HG03442 (cell line): ENCODE measurements at regions not wholly inside any gene's neighbourhood (a gene's known extent, or its start where the extent isn't known, plus 50 kb on each side); places are given as distances from the start of the nearest gene placed in this dataset.
"Not testable (repeated sequence)": the region's sequence is repeated elsewhere in the genome, so short reads cannot be mapped to it uniquely, and the experiment has no call there.

Experiments
- ATAC-seq: cut with Tn5 transposase; IDR thresholded peaks from one replicate; pipeline ENCODE4 v1.9.1; 2021; ENCODE audit warnings: mild to moderate bottlenecking, moderate library complexity; ENCODE audit not compliant: unreplicated experiment

DNA sequence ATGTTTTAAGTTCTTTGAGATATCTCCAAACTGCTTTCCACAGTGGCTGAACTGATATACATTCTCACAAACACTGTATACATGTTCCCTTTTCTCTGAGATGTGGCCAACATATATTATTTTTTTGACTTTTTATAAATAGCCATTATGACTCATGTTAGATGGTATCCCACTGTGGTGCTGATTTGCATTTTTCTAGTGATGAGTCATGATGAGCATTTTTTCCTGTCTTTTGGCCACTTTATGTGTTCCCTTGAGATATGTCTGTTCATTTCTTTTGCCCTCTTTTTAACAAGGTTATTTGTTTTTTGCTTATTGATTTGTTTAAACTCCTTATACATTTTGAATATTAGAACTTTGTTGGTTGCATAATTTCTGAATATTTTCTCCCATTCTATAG is 1055.1 kb downstream of the NXPH1 start:
- peak; percentile 54 for ATAC-seq

GRCh38 chr7:9498303-9498702 is 1064.9 kb downstream of the NXPH1 start:
- ATAC-seq, result no peak

DNA sequence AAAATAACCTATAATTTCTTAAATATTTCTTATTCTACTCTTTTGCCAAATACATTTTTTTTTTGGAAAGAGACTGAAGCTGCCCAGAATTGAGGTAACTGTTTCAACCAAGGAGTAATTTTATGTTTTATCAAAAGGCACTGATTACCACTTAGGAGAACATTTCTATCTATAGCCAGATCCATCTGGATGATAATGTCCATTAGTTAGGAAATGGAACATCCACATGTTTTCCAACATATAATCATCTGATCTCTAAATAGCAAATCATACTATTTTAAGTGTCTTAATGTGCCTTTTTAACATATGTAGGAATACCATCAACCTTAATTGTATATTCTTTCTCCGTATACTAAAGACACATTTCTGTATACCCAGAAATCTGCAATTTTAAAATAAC is 1068.9 kb downstream of the NXPH1 start:
- ATAC-seq, result no peak

- no peak for ATAC-seq
Measured at GRCh38 chr7:9504678-9505077, 1071.3 kb downstream of the NXPH1 start.

DNA sequence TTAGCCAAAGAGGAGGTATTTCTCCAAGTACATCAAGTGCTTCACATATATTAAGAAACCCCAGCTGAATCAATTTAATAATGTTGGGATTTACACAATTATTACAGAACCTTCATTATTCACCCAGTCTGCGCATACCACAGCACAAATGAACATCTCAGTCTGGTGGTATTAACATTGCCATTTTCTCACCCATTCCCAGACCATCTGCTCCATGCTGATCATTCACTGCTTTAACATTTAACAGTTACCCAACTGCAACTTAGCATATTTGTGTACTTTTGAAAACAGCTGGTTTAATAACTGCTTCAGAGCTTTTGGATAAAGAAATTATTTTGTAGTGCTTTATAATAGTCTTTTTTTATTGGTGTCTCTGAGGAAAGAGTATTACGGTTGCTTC is 1072.1 kb downstream of the NXPH1 start:
- ATAC-seq, result no peak

DNA sequence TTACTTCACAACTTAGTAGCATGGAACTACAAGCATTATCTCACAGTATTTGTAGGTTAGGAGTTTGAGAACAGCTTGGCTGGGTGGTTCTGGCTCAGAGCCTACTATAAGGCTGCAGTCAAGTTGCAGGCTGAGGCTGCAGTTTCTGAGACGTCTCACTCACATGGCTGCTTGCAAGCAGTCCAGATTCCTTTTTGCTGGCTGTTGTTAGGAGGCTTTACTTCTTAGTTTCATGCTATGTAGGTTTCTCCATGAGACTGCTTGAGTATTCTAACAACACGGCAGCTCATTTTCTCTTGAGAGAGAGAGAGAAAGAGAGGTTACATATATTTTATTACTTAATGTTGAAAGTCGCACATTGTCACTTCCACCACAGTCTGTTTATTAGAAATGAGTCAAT is 1073.9 kb downstream of the NXPH1 start:
- no peak for ATAC-seq

DNA sequence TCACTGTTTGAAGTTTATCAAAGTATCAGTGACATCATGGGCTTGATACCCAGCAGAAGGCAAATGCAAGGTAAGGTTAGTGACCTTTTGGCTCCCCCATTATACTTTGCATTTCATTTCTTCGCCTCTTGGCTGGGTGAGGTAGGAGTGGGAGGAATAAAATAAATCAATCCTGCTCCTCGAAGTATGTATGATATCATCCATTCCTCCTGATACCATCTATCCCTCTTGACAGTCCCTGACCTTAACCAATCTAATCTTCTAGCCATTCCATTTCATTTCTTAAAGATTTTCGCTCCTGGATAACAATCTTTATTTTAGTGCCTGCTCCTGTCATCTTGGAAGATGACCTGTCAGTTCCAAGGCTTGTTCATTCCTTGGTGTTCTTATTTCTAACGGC is 1083.3 kb downstream of the NXPH1 start:
- ATAC-seq, result no peak

GRCh38 chr7:9523579-9523978 is 1090.2 kb downstream of the NXPH1 start:
- ATAC-seq, result no peak

GRCh38 chr7:9552431-9552830 is 1119.0 kb downstream of the NXPH1 start:
- not testable (repeated sequence) for ATAC-seq

DNA sequence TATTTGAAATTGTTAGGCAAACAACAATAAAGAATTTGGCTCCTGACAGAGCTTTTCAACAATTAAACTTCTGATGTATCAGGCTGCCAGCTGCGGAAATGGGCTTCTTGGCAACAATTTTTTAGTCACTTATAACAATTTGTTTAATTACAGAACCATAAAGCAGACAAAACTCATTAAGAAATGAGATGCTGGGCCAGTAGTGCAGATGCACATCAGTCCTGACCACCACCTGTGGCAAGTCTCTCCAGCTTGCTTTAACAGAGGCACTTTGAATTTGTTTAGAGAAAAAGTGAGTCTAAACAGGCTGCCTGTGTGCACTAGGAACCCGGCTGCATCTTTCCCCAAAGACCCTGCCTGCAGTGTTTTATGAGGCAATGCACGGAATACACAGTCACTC is 1124.4 kb downstream of the NXPH1 start:
- ATAC-seq, result no peak

DNA sequence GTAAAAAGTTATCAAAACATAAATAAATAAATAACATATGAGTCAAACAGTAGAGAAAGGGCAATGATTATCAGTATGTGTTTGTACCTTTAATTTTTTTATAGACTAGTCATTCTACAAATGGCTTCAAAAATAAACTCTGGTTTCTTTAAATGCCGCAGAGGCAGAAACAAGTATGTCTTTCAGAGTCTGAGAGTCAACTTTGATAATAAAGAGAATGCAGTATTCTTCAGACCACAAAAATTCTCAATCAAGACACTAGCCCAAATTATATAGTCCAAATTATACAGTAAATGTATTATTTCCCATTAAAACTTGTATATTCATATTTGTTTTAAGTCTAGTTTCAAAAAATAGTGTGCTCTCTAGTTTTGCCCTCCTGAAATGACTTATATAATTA is 1142.3 kb downstream of the NXPH1 start:
- ATAC-seq, result no peak

DNA sequence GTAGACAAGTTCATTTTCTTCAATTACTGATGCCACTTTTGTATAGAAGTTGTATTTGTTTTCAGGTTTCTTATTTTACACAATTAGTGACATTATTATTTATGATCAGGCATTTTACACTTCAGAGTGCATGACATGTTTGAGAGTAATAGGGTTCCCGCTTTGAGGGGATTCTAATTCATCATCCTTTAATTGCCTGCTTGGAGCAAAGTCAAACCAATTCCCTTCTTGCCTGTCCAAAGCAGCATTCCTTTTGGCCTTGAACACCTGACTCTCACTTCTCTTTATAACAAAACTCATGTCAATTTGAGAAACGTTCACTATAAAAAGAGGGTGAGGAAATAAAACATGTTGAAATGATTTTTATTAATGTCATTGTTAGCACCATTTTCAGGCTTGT is 1149.4 kb downstream of the NXPH1 start:
- no peak for ATAC-seq

DNA sequence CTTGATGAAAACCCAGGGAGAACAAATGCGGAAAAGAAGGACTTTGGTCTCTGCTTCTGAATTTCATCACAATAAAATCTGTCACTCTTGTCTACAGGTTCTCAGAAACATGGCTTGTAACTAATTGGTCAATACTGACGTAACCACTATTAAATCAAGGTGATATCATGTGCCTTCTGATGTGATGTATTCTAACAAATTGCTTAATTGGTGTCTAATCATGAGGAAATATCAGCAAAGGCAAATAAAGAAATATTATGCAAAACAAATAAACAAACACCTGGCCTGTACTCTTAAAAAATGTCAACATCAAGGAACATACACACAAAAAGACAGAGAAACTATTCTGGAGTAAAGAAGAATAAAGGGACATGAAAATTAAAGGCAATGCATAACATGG is 1165.0 kb downstream of the NXPH1 start:
- no peak for ATAC-seq

GRCh38 chr7:9600974-9601373 is 1167.6 kb downstream of the NXPH1 start:
- ATAC-seq, result no peak

DNA sequence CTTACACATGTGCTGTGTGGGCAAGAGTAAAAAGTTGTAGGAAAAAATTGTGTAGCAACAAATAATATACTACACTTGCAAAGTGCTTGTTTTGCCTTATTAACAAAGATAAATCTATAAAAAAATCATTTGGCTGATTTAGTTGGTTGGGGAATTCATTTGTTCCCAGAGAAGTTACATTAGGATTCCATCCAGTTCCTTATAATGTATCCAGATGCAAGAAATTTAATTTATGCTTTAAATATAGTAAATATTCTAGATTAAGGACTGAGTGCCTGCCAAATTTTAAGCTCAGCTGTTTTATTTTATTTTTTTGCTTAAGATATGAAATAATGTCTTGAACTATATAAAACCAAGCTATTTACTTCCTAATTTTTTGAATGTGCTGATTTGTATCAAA is 1169.9 kb downstream of the NXPH1 start:
- no peak for ATAC-seq

GRCh38 chr7:9608560-9608959 is 1175.2 kb downstream of the NXPH1 start:
- ATAC-seq, result no peak

DNA sequence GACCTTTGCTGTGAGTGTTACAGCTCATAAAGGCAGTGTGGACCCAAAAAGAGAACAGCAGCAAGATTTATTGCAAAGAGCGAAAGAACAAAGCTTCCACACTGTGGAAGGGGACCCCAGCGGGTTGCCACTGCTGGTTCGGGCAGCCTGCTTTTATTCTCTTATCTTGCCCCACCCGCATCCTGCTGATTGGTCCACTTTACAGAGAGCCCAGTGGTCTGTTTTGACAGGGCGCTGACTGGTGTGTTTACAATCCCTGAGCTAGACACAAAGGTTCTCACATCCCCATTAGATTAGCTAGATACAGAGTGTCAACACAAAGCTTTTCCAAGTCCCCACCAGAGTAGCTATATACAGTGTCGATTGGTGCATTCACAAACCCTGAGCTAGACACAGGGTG is 1187.5 kb downstream of the NXPH1 start:
- ATAC-seq, result not testable (repeated sequence)

DNA sequence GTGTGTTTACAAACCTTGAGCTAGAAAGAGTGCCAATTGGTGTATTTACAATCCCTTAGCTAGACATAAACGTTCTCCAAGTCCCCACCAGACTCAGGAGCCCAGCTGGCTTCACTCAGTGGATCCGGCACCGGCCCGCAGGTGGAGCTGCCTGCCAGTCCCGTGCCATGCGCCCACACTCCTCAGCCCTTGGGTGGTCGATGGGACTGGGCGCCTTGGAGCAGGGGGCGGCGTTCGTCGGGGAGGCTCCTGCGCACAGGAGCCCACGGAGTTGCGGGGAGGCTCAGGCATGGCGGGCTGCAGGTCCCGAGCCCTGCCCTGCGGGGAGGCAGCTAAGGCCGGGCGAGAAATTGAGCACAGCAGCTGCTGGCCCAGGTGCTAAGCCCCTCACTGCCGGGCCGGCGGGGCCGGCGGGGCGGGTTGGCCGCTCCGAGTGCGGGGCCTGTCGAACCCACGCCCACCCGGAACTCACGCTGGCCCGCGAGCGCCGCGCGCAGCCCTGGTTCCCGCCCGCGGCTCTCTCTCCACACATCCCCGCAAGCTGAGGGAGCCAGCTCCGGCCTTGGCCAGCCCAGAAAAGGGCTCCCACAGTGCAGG is 1188.0 kb downstream of the NXPH1 start:
- not testable (repeated sequence) for ATAC-seq

DNA sequence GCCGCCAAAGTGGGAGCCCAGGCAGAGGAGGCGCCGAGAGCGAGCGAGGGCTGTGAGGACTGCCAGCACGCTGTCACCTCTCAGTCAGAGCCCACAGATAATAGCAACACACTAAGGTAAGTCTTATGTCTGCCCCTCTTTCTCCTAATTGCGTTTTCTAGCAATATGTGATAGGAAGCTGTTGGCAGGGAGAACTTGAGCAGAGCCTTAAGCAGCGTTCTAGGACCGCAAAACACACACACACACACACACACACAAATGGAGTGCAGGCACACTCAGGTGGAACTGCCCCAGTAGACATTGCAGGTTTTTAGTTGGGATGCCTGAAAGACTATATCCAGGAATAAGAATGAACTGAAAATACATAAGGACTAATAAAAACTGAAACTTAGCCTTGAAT is 1188.5 kb downstream of the NXPH1 start:
- no peak for ATAC-seq

GRCh38 chr7:9625953-9626352 is 1192.5 kb downstream of the NXPH1 start:
- ATAC-seq, result no peak

GRCh38 chr7:9645756-9646155 is 1212.3 kb downstream of the NXPH1 start:
- no peak for ATAC-seq

- ATAC-seq, result no peak
Measured at GRCh38 chr7:9657257-9657656, 1223.8 kb downstream of the NXPH1 start.
